HG02759 (cell line): ENCODE measurements at regions not wholly inside any gene's neighbourhood (a gene's known extent, or its start where the extent isn't known, plus 50 kb on each side); places are given as distances from the start of the nearest gene placed in this dataset.
"Not testable (repeated sequence)": the region's sequence is repeated elsewhere in the genome, so short reads cannot be mapped to it uniquely, and the experiment has no call there.

Experiments
- ATAC-seq: cut with Tn5 transposase; IDR thresholded peaks from one replicate; pipeline ENCODE4 v1.9.1; 2021; ENCODE audit warnings: mild to moderate bottlenecking, moderate library complexity; ENCODE audit not compliant: unreplicated experiment

DNA sequence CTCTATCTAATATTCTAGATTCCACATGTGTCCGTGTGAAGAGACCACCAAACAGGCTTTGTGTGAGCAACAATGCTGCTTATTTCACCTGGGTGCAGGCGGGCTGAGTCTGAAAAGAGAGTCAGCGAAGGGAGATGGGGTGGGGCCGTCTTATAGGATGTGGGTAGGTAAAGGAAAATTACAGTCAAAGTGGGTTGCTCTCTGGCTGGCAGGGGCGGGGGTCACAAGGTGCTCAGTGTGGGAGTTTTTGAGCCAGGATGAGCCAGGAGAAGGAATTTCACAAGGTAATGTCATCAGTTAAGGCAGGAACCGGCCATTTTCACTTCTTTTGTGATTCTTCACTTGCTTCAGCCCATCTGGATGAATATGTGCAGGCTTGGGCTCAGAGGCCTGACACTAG lies 779.3 kb downstream of the RNF144A start:
- ATAC-seq, result not testable (repeated sequence)

DNA sequence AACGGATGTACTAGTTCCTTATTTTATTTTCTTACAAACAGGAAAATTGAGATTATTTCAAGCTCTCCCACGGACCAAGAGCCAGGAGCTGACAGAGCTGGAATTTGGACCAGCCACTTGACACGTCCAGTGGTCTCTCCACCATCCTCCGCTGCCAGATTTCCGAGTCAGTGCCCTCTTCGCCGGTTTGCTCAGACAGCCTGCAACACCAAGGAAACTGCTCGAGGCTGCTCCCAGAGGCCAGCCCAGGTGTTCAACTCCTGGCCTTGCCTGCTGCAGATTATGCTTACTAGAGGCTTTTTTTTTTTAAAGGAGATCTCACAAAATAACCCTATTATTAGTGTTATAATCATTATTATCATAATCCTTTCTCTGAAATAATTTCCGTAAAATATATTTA lies 779.8 kb downstream of the RNF144A start:
- ATAC-seq, result no peak

DNA sequence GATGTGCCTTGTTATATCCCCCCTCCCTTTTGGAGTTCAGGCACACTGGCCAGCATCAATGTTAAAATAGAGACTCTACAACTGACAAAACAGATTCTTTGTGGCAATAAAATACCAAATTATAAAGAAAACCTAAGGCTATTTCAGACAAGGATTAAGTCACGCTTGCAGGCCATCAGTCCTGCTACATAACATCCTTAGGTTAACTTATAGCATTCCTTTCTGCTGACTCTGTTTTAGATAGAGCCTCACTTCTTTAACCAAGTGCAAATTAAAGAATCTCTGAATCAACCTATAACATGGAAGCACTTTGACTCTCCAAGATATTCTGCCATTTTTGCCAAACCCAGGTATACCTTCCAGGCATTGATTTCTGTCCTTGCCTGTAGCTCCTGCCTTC lies 784.6 kb downstream of the RNF144A start:
- no peak for ATAC-seq

DNA sequence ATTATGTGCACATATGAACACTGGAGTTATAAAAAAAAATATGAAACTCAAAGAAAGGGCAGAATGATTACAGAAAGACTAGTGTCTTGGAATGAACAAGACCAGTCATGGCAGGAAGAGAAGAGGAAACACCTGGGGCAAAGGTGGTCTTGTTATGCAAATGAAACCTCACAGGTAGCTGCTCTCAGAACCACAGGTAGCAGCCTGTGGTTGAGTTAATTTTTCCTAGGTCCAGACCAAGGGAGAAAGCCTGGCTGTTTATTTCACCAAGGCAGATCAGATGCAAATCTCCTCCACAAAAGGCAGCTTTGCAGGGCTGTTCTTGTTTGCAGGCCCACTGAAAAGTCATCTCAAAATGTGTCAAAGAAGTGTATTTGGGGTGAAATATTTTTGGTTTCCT lies 785.8 kb downstream of the RNF144A start:
- ATAC-seq, result no peak

DNA sequence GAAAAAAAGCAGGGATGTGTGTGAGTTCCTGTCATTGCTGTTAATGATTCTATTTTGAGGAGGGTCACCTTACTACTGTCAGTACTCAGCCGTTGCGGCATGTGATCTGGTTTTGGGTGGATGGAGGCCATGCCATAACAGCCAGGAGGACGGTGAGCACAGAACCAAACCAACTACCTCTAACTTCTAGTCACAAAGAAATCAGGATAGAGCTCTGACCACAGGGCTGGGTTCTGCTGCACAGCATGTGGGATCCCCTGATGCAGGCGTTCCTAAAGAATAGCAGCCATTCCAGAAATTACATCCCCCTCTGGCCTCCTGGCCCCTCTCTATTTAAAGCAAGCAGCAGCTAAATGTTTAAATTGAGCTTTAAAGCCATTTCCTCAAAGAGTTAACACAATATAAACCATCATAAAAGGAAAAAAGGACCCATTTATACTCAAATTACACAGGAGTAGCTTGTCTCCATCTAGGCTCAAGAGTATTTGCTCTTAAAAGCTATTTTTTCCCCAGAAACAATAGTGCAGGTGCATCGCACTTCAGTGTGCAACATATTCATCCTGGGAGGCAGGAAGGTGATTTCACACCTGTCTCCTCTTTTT lies 786.4 kb downstream of the RNF144A start:
- ATAC-seq, result no peak

DNA sequence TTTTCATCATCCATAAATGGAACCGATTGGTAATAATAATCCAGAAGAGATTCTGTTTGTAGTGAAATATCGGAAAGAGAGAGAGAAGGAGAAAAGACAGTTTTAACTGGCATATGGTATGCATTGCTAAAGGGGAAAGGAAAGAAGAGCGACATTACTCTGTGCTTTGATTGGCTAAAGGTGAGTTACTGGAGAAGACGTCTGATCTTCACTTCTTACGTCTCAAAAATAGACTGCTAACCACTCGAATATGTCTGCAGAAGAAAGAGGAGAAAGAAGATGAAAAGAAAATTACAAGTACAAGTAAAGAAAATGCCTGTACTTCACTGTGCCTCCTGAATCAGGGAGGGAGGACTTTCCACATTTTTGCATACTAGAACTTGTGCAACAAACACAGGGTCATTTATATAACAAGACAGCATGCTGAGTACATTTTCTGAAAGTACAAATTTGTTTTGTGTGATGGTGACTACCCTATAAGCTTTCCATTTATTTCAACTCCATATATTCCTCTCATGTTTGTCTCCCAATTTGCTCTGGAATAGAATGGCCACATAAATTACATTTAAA lies 787.2 kb downstream of the RNF144A start:
- ATAC-seq, result no peak

DNA sequence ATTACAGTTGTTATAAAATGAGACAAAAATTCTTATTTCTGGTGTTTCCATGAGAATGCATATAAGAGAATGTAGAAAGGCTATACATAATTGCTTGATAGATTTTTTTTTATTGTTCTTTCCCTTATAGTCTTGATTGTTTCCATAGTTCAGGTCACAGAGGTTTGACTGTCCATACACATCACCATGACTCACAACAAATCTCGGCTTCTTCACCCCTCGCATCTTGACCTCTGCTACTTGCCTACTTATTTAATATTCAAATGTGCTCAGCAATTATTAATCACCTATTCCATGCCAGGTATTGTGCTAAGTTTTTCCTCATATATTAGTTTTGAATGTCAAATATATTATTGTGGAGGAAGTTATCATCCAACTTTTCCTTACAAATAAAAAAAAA lies 789.6 kb downstream of the RNF144A start:
- ATAC-seq, result no peak

DNA sequence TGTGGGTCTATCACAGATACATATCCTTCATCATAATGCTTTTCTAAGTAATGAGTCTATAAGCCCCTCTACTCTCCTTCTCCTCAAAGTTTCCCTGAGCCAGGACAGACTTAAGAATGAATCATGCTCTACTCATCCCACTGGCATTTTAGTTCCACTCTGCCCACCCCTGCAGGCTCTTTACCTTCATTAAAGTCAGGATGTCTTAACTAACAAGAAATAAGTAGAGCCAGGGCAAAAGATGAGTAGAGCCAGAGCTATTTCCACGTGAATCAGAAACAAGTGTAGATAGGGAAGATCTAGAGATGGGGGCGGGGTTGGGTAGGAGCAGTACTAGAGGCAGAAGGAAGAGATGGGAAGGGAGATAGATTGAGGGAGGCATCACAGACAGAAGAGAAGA lies 790.5 kb downstream of the RNF144A start:
- ATAC-seq, result no peak

DNA sequence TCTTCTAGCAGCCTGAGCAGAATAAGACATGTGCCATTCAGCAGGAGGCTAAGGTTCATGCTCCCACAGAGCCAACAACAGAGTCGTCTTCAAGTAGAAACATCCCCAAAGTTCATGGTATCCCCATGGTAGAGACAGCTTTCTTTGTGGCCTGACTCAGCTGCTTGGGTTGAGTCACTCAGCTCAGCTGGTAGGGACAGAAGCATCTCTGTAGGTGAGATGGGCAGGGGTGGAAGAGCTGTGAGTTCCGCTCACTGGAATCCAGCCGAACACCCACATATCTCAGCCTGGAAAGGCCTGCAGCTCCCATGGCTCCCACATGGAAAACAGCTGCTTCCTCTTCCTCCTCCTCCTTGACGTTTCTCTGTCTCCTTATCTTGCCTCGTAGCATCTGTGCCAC lies 792.7 kb downstream of the RNF144A start:
- ATAC-seq, result no peak

DNA sequence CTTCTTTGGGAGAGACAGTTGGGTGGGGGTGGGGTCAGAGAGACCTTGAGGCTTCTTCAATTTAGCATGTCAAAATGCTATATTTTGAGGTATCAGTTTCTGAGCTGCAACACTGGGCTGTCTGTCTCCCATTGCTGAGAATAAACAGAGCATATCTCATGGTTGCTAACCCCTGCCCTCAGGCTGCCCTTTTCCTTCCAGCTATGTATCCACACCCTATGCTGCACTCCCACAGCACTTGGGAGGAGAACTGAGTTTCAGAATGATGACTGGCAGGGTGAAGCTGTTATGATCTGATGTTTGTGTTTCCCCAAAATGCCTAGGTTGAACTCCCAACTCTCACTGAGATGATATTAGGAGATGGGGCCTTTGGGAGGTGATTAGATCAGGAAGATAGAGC lies 794.0 kb downstream of the RNF144A start:
- ATAC-seq, result no peak

DNA sequence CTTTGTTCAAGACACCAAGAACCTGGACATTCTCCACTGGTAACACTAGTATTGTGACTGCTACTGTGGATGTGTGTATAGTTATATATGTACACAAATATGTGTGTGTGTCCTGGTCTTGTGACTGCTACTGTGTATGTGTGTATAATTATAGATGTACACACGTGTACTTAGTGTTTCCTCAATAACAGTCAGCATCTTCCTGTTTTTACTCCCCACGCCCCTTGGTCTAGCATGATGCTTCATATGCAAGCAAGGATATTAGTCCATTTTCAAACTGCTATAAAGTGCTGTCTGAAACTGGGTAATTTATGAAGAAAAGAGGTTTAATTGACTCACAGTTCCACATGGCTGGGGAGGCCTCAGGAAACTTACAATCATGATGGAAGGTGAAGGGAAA lies 802.7 kb downstream of the RNF144A start:
- no peak for ATAC-seq

DNA sequence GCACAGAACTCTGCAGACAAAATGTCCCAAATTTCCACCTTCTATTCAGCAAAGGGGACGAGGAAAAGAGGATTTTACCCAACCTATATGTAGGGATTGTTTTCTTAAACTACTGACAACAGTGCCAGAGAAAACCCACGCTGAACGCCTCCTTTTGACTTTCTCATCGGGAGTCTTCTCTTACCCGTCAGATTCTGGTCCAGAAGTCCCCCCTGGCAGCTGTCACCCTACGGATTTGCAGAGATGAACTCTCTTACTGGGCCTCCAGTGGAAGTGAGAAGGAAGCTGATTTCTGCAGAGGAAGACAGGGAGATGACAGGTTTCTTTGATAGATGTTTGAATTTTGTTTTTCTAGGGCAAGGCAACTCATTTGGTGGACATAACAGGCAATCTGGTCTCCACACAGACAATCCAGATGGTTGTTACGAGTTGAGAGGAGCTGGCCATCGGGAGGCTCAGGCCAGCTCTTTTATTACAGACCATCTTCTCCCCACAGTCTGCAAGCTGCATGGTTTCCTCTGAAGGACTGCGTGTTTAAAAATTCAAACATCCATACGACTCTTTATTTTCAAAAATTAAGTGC lies 804.3 kb downstream of the RNF144A start:
- ATAC-seq, result no peak

DNA sequence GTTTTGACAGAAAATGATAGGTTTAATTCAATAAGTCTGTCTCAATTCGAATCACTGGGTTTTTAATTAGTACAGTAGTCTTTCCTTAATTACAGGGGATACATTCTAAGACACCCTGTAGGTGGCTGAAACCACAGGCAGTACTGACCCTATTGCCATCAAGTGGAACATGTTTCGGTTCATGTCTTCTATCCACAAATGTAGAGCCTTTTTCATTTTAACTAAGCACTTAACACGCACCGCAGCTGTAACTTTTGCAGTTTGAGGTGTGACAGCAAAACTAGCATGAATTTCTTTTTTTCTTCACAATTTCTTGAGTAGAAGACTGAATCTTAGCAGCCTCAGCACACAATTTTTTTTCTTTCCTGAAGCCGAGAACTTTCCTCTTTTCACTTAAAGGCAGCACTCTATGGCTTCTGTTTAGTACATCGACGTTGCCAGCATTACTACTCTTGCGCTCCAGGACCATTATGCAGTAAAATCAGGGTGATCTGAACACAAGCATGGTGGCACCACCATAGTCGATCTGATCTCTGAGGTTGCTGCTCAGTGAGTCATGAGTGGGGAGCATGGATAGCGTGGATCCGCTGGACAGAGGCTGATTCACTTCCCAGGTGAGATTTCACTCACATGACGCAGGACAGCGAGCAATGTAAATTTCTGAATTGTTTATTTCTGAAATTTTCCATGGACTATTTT lies 805.1 kb downstream of the RNF144A start:
- ATAC-seq, result no peak

DNA sequence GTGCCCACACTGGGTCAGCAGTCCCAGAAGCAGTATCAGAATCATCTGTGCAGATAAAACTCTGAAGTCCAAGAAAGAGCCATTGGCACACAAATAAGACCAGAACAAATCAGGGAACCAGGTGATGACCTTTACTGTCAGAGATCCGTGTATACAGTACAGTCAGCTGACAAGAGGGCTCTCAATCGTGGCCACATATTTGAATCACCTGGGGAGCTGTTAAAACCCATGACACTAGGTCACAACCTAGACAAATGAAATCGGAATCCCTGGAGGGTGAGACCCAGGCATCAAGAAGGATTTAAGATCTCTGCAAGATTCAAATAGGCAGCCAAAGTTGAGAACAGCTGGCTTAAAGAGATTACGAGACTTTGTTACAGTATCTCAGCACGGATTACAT lies 807.1 kb downstream of the RNF144A start:
- ATAC-seq, result no peak

DNA sequence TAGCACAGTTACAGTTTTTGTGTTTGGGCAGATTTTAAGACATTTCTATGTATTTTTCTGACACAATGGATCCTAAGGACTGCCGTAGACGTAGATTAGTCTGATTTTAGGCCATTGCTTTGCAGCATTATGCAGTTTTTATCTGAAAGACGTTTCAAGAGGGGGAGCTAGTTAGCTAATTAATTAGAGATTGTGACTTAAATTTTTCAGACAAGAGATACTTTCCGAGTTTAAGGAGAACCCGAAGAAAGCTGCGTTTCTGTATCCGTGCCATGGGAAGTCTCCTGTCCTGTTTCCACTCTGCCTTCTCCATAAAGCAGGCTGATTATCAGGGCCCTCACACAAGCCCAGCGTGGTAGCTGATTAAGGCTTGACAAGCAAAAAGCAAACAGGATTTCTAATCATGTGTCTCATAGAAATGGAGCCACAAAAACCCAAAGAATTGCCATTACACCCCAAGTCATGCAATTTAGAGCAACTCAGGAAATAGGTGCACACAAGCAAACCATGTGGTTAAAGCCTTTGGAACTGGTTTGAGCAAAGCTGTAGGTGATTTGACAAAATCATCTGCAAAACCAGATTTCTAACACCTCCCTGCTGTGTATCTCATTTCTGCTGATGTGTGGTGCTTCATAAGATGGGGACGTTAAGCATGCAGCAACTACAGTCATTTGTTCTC lies 808.1 kb downstream of the RNF144A start:
- no peak for ATAC-seq

DNA sequence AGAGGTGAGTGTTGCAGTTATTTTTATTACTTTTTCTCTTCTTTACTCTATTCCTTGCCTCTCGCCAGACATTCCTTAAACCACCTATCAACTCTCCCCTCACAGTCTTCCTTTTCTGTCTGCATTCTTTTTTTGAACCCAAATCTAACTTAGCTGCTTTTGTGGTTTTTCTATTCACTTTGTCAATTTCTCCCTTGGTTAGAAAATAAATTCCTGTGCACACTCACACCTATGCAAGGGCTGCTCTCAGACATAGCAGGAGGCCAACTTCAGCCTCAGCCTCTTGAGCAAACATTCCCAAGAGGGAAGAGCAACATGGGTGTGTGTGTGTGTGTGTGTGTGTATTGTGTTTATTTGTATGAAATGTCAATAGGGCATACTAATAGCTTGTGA lies 808.6 kb downstream of the RNF144A start:
- no peak for ATAC-seq

DNA sequence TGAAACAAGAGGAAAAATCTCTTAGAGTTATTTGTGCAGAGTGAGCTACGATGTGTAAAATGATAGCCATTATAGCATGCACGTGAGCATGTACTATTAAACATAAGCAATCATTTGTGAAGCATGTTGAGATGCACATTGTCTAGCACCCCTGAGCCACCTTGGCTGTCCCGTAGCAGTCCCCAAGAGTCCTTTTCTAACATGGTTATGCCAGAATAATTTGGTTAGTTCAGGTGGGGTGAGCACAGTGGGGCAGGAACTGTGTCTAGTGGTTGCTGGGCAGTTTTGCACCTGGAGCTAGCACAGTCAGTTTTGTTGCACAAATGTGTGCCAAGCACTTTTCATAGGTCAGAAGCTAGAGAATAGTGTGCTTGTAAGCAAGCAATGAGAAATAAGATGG lies 809.8 kb downstream of the RNF144A start:
- ATAC-seq, result no peak

DNA sequence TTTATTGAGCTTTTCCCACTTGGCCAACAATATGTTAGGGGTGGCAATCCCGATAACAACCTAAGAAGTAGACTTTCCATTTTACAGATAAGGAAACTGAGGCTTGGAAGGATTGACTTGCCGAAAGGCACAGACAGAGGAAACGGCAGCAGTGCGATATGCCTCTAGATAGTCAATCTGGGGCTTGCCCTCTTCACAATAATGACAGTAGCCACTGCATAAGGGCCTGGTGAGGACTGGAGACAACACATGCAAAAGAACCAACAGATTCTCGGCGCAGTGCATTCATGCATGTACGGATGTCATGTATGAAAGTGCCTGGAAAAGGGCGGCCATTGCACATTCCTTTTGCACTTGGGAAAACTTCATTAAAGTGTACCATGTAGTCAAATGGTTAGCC lies 811.2 kb downstream of the RNF144A start:
- no peak for ATAC-seq

DNA sequence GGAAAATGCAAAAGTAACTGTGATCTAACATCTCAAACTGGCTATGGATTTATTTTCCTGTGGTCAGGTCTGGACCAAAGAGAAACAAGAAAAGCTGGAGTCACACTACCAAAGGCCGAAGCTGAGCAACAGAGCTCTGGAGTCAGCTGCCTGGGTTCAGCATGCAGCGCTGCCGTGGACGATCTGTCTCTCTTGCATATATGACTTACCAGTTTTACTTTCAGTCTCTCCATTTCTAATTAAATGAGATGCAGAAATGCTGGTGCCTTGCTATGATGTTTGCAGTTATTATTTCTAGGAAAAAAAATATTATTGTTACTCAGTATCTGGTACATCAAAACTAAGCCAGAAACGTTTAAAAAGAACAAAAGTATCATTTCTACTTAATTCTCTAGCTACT lies 813.2 kb downstream of the RNF144A start:
- no peak for ATAC-seq

DNA sequence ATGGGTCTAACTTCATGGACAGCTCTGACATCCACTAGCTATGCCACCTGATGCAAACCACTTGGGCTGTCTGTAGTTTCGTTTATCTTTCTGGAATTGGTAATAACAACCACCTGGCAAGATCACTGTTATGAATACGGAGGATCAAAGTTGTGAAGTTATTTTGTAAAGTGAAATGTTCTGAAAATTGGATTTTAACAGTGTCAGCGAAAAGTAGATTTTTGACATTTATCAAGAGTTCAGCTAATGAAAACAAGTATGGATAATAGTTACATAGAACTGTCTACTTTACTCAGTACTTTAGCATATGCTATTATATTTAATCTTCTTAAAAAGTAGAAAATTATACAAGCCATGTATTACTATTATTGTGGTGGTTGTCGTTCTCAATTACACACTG lies 813.8 kb downstream of the RNF144A start:
- ATAC-seq, result no peak

DNA sequence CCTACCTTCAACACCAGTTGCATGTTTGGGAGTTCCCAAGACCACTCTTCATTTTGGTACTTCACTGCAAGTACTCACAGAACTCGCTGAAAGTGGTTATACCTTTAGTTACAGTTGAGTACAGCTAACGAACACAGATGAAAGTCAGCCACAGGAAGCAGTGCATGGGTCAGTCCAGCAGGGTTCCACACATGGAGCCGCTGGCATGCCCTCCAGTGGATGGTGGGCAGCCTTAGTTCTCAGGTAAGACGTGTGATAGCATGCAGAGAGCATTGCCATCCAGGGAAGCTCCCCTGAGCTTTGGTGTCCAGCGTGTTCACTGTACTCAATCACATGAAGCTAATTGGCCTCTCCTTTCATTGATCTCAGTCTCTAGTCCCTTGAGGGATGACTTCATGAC lies 815.3 kb downstream of the RNF144A start:
- no peak for ATAC-seq
